ENCODE measurements at regions not wholly inside any gene's neighbourhood (a gene's known extent, or its start where the extent isn't known, plus 50 kb on each side); places are given as distances from the start of the nearest gene placed in this dataset.

DNA sequence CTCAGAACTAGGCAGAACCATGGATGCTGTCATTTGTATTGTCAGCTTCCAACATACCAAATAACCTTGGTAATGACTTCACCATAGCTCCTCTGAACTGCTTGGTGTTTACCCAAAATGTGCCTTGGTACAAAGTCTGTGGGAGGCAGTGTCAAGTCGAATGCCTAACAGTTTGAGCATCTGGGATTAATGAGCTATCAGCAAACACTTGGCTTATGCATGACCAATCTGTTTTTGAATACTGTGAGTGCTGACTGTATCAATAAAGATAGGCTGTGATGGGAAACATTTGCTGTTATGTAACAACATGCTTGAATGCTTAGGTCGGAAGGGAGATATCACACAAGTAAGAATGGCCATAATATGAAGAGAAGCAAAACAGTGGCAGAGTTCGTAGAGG lies 455.4 kb downstream of the CMPK2 start:
- H2AFZ ChIP-seq (ENCODE audit: low read depth, low read length): no peak overlapping the region
- no peaks in the 10 kb centered on the region for H3K27me3 ChIP-seq (ENCODE audit: insufficient read depth, low read length, poor library complexity)
- H3K9ac ChIP-seq (ENCODE audit: low read depth, low read length): no peak overlapping the region
- DNase-seq: no peak
- no peak overlapping the region for H3K27ac ChIP-seq (ENCODE audit: low read length)
- no peak overlapping the region for H3K4me3 ChIP-seq (ENCODE audit: low read depth in 1 of 2, low read length in 2 of 2)
- ATAC-seq (ENCODE audit: insufficient read depth, low read depth): no peak
- no peaks in the 10 kb centered on the region for H3K36me3 ChIP-seq (ENCODE audit: insufficient read depth, low read length)
- no peaks in the 10 kb centered on the region for H3K9me3 ChIP-seq (ENCODE audit: insufficient read depth, low read length, severe bottlenecking)
- no peaks in the 10 kb centered on the region for H4K20me1 ChIP-seq (ENCODE audit: insufficient read depth, low read length)
- no peak overlapping the region for H3K4me2 ChIP-seq (ENCODE audit: insufficient read depth, low read length)
- no peak for TF ChIP-seq EZH2 (IDR thresholded peaks at IDR 0.05; ENCODE audit: borderline replicate concordance, low read depth, low read length, severe bottlenecking)
- TF ChIP-seq, protein P1, sequence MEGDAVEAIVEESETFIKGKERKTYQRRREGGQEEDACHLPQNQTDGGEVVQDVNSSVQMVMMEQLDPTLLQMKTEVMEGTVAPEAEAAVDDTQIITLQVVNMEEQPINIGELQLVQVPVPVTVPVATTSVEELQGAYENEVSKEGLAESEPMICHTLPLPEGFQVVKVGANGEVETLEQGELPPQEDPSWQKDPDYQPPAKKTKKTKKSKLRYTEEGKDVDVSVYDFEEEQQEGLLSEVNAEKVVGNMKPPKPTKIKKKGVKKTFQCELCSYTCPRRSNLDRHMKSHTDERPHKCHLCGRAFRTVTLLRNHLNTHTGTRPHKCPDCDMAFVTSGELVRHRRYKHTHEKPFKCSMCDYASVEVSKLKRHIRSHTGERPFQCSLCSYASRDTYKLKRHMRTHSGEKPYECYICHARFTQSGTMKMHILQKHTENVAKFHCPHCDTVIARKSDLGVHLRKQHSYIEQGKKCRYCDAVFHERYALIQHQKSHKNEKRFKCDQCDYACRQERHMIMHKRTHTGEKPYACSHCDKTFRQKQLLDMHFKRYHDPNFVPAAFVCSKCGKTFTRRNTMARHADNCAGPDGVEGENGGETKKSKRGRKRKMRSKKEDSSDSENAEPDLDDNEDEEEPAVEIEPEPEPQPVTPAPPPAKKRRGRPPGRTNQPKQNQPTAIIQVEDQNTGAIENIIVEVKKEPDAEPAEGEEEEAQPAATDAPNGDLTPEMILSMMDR (IDR thresholded peaks at IDR 0.05; ENCODE audit: borderline replicate concordance, extremely low read depth, low read length, poor library complexity, severe bottlenecking): no peak
- no peaks in the 10 kb centered on the region for H3K79me2 ChIP-seq (ENCODE audit: insufficient read depth, low read length)
- H3K4me1 ChIP-seq (ENCODE audit: insufficient read depth, low read length): no peaks in the 10 kb centered on the region

DNA sequence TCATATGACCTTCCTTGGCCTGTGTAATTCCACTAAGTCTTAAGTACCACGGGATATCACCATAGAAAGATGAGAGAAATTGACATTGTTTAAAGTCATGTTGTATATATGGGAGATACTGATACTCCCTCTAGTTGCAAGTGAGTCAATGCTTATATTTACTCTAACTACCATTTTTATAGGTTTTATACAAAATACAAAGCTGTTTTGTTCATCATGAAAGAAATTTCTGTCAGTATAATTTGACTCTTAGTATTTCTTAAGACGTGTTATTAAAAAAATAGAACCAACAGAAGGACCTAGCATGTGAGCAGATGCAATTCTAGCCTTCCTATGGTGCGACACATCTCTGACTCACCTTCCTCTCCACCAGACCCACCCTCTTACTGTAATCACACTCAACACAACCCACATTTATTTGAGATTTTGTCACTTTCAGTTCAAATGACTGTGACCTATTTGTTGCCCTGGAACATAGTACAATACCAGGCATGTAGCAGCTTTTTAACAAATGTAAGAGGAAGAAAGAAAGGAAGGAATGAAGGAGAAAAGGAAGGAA lies 453.1 kb downstream of the CMPK2 start:
- Histone ChIP-seq H3K9ac (ENCODE audit: low read depth, low read length) (no peak overlapping the region), H3K4me3 (ENCODE audit: low read depth in 1 of 2, low read length in 2 of 2) (no peak overlapping the region), H3K9me3 (ENCODE audit: insufficient read depth, low read length, severe bottlenecking) (no peaks in the 10 kb centered on the region), H3K4me2 (ENCODE audit: insufficient read depth, low read length) (no peak overlapping the region), H4K20me1 (ENCODE audit: insufficient read depth, low read length) (no peaks in the 10 kb centered on the region), H3K36me3 (ENCODE audit: insufficient read depth, low read length) (no peaks in the 10 kb centered on the region), H3K27me3 (ENCODE audit: insufficient read depth, low read length, poor library complexity) (no peaks in the 10 kb centered on the region), H3K27ac (ENCODE audit: low read length) (no peak overlapping the region), H3K79me2 (ENCODE audit: insufficient read depth, low read length) (no peaks in the 10 kb centered on the region), H3K4me1 (ENCODE audit: insufficient read depth, low read length) (no peaks in the 10 kb centered on the region), H2AFZ (ENCODE audit: low read depth, low read length) (no peak overlapping the region)
- DNase-seq (no peak), ATAC-seq (ENCODE audit: insufficient read depth, low read depth) (no peak)
- TF ChIP-seq EZH2 (IDR thresholded peaks at IDR 0.05; ENCODE audit: borderline replicate concordance, low read depth, low read length, severe bottlenecking): no peak
- TF ChIP-seq, protein P1 (IDR thresholded peaks at IDR 0.05; ENCODE audit: borderline replicate concordance, extremely low read depth, low read length, poor library complexity, severe bottlenecking): no peak

DNA sequence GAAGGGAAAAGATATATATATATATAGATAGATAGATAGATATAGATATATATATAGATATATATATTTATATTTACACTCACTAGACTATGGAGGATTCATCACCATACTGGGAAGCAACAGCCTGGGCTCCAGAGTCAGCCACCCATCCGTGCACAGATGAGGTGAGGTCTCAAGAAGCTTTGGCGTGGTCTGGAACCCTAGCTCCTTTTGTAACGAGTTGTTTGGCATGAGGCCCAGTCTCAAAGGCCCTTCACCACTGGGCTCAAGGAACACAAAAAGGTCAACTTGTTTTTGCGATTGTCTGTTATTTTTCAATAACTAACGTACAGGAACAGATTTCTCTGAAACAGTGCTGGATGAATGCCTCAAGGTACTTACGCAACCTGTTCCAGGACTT lies 448.7 kb downstream of the CMPK2 start:
- no peak overlapping the region for H3K4me2 ChIP-seq (ENCODE audit: insufficient read depth, low read length)
- ATAC-seq (ENCODE audit: insufficient read depth, low read depth): no peak

More for the DNA sequence above, 448.7 kb downstream of the CMPK2 start:
- Histone ChIP-seq H3K9ac (ENCODE audit: low read depth, low read length) (no peak overlapping the region), H3K79me2 (ENCODE audit: insufficient read depth, low read length) (no peaks in the 10 kb centered on the region), H3K4me3 (ENCODE audit: low read depth in 1 of 2, low read length in 2 of 2) (no peak overlapping the region), H3K36me3 (ENCODE audit: insufficient read depth, low read length) (no peaks in the 10 kb centered on the region), H3K9me3 (ENCODE audit: insufficient read depth, low read length, severe bottlenecking) (no peaks in the 10 kb centered on the region), H4K20me1 (ENCODE audit: insufficient read depth, low read length) (no peaks in the 10 kb centered on the region), H3K4me1 (ENCODE audit: insufficient read depth, low read length) (no peaks in the 10 kb centered on the region), H3K27me3 (ENCODE audit: insufficient read depth, low read length, poor library complexity) (no peaks in the 10 kb centered on the region), H3K27ac (ENCODE audit: low read length) (no peak overlapping the region), H2AFZ (ENCODE audit: low read depth, low read length) (no peak overlapping the region)
- TF ChIP-seq, protein P1 (IDR thresholded peaks at IDR 0.05; ENCODE audit: borderline replicate concordance, extremely low read depth, low read length, poor library complexity, severe bottlenecking): no peak
- no peak for DNase-seq
